HepG2 (cell line): ENCODE measurements at regions not wholly inside any gene's neighbourhood (a gene's known extent, or its start where the extent isn't known, plus 50 kb on each side); places are given as distances from the start of the nearest gene placed in this dataset.

Experiments used
- ATAC-seq: fragments of 200-7000 bp; cut with Tn5 transposase; 3 replicates; pipeline ENCODE4 v1.9.1; 2020; ENCODE audit warnings: mild to moderate bottlenecking, moderate library complexity
- BruUV-seq: library from RNA; stranded (reverse); fragments of 400-500 nt; replicated peaks from 2 replicates; lab custom pipeline; 2021; lab: Mats Ljungman, UMichigan
- CTCF ChIA-PET: fragments of 300-600 bp; formaldehyde crosslinking; extraction: SDS; loops from one replicate; lab custom pipeline; 2021; ENCODE audit warnings: low total read pairs, inconsistent platforms, low intra/inter-chr PET ratio; lab: Yijun Ruan, JAX
- POLR2A ChIA-PET: fragments of 350-600 bp; sonication (Branson Sonifier 250); formaldehyde crosslinking; loops from one replicate; lab custom pipeline; 2020; ENCODE audit warnings: antibody characterized with exemption, inconsistent platforms; lab: Yijun Ruan, JAX
- DNase-seq: peaks from one replicate; pipeline ENCODE4 v3.0.0-alpha.2; 2015; ENCODE audit warnings: low spot score
- FAIRE-seq: peaks from 3 replicates; lab custom pipeline; 2011; peaks lifted over from hg19 to GRCh38; lab: Jason Lieb, UNC
- H2AFZ ChIP-seq: one replicate; pipeline ENCODE4 v1.6.1; 2011; ENCODE audit warnings: low read length, inconsistent platforms
- H3K27ac ChIP-seq: fragments of 300-600 bp; 3 replicates; pipeline ENCODE4 v1.8.0; 2011; ENCODE audit warnings: mixed run types, mild to moderate bottlenecking, mixed read lengths, low read length, inconsistent platforms; ENCODE audit not compliant: insufficient read depth; ENCODE audit errors: extremely low read length
- H3K27me3 ChIP-seq, 2 experiments: fragments of 200-600 bp in 1 of 2; 2 replicates in 1 of 2; 3 replicates in 1 of 2; pipeline versions ENCODE4 v1.6.0 to v1.8.0; 2011; ENCODE audit warnings: low read length in 2 of 2, mild to moderate bottlenecking in 2 of 2, moderate library complexity in 2 of 2, inconsistent platforms in 1 of 2; ENCODE audit not compliant: insufficient read depth in 2 of 2, control insufficient read depth in 1 of 2
- H3K36me3 ChIP-seq, 2 experiments: fragments of 200-600 bp in 1 of 2; replicated peaks in 1 of 2; 2 replicates in 1 of 2; 3 replicates in 1 of 2; pipeline versions ENCODE4 v1.5.1 to v1.8.0; 2011; ENCODE audit warnings: low read length in 2 of 2, inconsistent platforms in 1 of 2; ENCODE audit not compliant: insufficient read depth in 2 of 2, control insufficient read depth in 1 of 2
- H3K4me1 ChIP-seq: 2 replicates; pipeline ENCODE4 v1.5.1; 2012; ENCODE audit warnings: low read length, inconsistent platforms; ENCODE audit not compliant: insufficient read depth
- H3K4me2 ChIP-seq: 2 replicates; pipeline ENCODE4 v1.6.0; 2011; ENCODE audit warnings: low read depth, low read length, inconsistent platforms
- H3K4me3 ChIP-seq, 3 experiments: fragments of 200-600 bp in 1 of 3; sonication (generic), shearing (Covaris generic) in 1 of 3; replicated peaks in 1 of 3; 2 replicates each; pipeline ENCODE4 v1.5.1; 2011 to 2016; ENCODE audit warnings: low read length in 3 of 3, inconsistent platforms in 2 of 3, low read depth in 2 of 3, mild to moderate bottlenecking in 2 of 3, control low read depth in 1 of 3, mixed read lengths in 1 of 3; ENCODE audit not compliant: insufficient read depth in 1 of 3
- H3K79me2 ChIP-seq: one replicate; pipeline ENCODE4 v1.6.1; 2011; ENCODE audit warnings: low read length, inconsistent platforms; ENCODE audit not compliant: insufficient read depth
- H3K9ac ChIP-seq: 2 replicates; pipeline ENCODE4 v1.6.0; 2011; ENCODE audit warnings: mild to moderate bottlenecking, low read depth, low read length, inconsistent platforms; ENCODE audit not compliant: insufficient read depth
- H3K9me3 ChIP-seq: 2 replicates; pipeline ENCODE4 v1.5.1; 2012; ENCODE audit warnings: mild to moderate bottlenecking, low read length
- H4K20me1 ChIP-seq: 2 replicates; pipeline ENCODE4 v1.6.0; 2011; ENCODE audit warnings: inconsistent platforms, mild to moderate bottlenecking, low read length, moderate library complexity; ENCODE audit not compliant: insufficient read depth
- GPN1 ChIP-seq: sonication (generic); formaldehyde crosslinking; IDR thresholded peaks from 2 replicates; pipeline ENCODE4 v1.5.1; 2020; ENCODE audit warnings: missing genetic modification reagents, borderline replicate concordance
- HCFC1 ChIP-seq: fragments of 150-350 bp; IDR thresholded peaks from 2 replicates; pipeline ENCODE4 v1.6.1; 2014; ENCODE audit warnings: low read depth, low read length
- MED13 ChIP-seq: sonication (generic); formaldehyde crosslinking; IDR thresholded peaks from 2 replicates; pipeline ENCODE4 v1.5.0; 2020; ENCODE audit warnings: missing genetic modification reagents
- PRMT3 ChIP-seq: sonication (generic); formaldehyde crosslinking; IDR thresholded peaks from 2 replicates; pipeline ENCODE4 v1.8.1; 2022; ENCODE audit warnings: low read depth, mild to moderate bottlenecking, moderate library complexity, missing genetic modification reagents, borderline replicate concordance
- TEAD2 ChIP-seq: sonication (generic); formaldehyde crosslinking; IDR thresholded peaks from 2 replicates; pipeline ENCODE4 v1.9.0; 2021; ENCODE audit warnings: missing genetic modification reagents
- YEATS2 ChIP-seq: sonication (generic); formaldehyde crosslinking; IDR thresholded peaks from 2 replicates; pipeline ENCODE4 v1.4.0; 2020; ENCODE audit warnings: missing genetic modification reagents, borderline replicate concordance
- ZFP1 ChIP-seq: IDR thresholded peaks from 2 replicates; pipeline ENCODE4 v1.6.1; 2016
- ZNF335 ChIP-seq: sonication (generic); formaldehyde crosslinking; IDR thresholded peaks from 2 replicates; pipeline ENCODE4 v1.4.0; 2020; ENCODE audit warnings: missing genetic modification reagents
- ZNF441 ChIP-seq: sonication (generic); formaldehyde crosslinking; IDR thresholded peaks from 2 replicates; pipeline ENCODE4 v1.7.0; 2021; ENCODE audit warnings: missing genetic modification reagents, borderline replicate concordance
- ZNF737 ChIP-seq: sonication (generic); formaldehyde crosslinking; IDR thresholded peaks from 2 replicates; pipeline ENCODE4 v1.5.0; 2020; ENCODE audit warnings: missing genetic modification reagents, mild to moderate bottlenecking, borderline replicate concordance
- ZNF780A ChIP-seq: sonication (generic); formaldehyde crosslinking; IDR thresholded peaks from 2 replicates; pipeline ENCODE4 v1.8.0; 2022; ENCODE audit warnings: mild to moderate bottlenecking, missing genetic modification reagents, moderate library complexity
- whole genome bisulfite sequencing: methylation state at CpG from one replicate; pipeline ENCODE4 v1.1.6; 2017; ENCODE audit warnings: low lambda C conversion rate; 5-methylcytosine and 5-hydroxymethylcytosine counted together
- in situ Hi-C: cut with HindIII; loops from 2 replicates; pipeline ENCODE4 v1.10.0; 2017; ENCODE audit warnings: low pct_unique_long_range_greater_than_20kb; ENCODE audit not compliant: extremely low pct_ligation_motif_present
- intact Hi-C: fragments of 100-400 bp; cut with micrococcal nuclease; formaldehyde crosslinking; loops from one replicate; pipeline ENCODE4 v1.10.0; 2022; ENCODE audit not compliant: unreplicated experiment
- TF ChIP-seq, protein P1 (sequence below): sonication (generic); formaldehyde crosslinking; conservative IDR thresholded peaks from 2 replicates; pipeline ENCODE4 v1.4.0; 2020; ENCODE audit warnings: missing genetic modification reagents
- TF ChIP-seq, protein P2 (sequence below): conservative IDR thresholded peaks from 2 replicates; pipeline ENCODE4 v1.6.1; 2018; ENCODE audit warnings: missing genetic modification reagents
- TF ChIP-seq, protein P3 (sequence below): sonication (generic); formaldehyde crosslinking; IDR thresholded peaks from 2 replicates; pipeline ENCODE4 v1.5.0; 2020; ENCODE audit warnings: mild to moderate bottlenecking, missing genetic modification reagents

DNA sequence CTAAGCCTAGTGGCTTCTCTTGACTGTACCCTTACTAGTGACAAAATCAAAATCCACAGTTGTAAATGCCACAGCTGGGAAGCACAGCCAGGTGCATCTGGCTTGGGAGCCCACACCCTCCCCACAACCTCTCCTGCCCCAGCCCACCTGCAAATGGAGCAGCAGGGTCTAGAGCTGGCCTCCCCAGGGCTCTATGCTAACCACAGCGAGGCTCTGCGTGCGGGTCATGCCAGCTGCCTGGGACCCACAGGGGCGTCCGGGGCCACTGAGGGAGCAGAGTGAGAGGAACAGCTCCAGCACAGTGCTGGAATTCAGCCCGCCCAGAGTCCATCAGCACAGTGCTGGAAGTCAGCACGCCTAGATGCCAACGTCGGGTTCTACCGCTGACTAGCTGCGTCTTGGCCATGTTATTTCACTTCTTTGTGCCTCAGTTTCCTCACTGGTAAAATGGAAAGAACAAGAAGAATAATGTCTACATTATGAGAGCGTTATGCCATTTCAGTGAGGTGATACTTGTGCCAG is 109.1 kb upstream of the ID2 start (continued):
- TF ChIP-seq PRMT3 (CRISPR knock-in tag) (no peak), ZFP1 (no peak), TEAD2 (CRISPR knock-in tag) (no peak)
- TF ChIP-seq, all 625 proteins: peak for 23

DNA sequence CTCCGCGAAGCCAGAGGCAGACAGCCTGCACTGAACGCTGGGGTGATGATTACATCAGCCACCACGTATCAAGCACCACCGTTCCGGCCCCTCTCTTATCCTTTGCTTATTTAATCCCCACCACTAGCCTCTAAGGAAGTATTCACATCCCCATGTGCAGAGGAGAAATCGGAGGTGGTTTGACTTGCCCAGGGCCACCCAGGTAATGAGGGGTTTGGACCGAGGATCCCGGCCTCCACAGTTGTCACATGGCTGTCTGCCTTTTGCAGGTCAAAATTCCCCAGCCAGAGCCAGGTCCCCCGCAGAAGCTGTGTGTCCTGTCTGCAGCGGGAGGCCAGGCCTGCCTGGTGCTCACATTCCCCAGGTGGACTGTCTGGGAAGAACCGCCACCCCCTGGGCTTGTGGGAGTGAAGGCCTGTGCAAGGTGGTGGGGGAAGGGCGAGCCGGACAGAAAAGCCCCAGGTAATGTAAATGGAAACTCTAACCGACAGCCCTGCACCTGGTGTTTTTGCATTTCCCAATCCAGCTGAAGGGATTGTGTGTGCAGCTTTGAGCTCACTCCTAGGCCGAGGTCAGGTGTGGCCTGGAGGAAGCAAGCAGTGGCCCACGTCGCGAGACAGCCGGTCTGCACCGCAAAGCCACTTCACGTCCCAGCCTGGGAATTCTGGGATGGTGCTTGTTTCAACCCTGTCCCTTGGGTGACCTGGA is 108.5 kb upstream of the ID2 start:
- intact Hi-C loops (loop anchor here (2.0 to 5.0 kb wide), 2 partner anchors 34 to 39 kb away; no protein-coding TSS in a partner anchor), in situ Hi-C loops (no loop called here)
- peak overlapping the region; percentile 68 for H3K9ac ChIP-seq
- H3K27me3 ChIP-seq = peaks cover 0 to 2% of the 10 kb centered on the region in 2 experiments; a peak in 2 of 5 replicates
- H2AFZ ChIP-seq = no peak overlapping the region
- no peaks in the 10 kb centered on the region for H3K9me3 ChIP-seq
- H3K36me3 ChIP-seq = no peaks in the 10 kb centered on the region
- H4K20me1 ChIP-seq = no peaks in the 10 kb centered on the region
- H3K4me1 ChIP-seq = peaks cover 65% of the 10 kb centered on the region
- 6% methylated on average over 20 of the region's 22 CpGs for WGBS
- peak overlapping the region; percentile 51 to 71 (median 55) for H3K4me3 ChIP-seq
- TSS peak; percentile 76 for BruUV-seq
- peak overlapping the region; percentile 82 for H3K27ac ChIP-seq
- DNase-seq (peak; percentile 47), FAIRE-seq (no peak), ATAC-seq (peak; percentile 24)
- POLR2A ChIA-PET = interaction anchor here (0.8 to 6.0 kb wide), 28 partner anchors 10 to 482 kb away, joined by 3 to 313 read pairs (median 6); partner anchors contain the start of gene ID2
- peak overlapping the region; percentile 92 for H3K4me2 ChIP-seq
- CTCF ChIA-PET = no interaction called here
- no peaks in the 10 kb centered on the region for H3K79me2 ChIP-seq
- TF ChIP-seq HCFC1 (no peak), GPN1 (CRISPR knock-in tag) (no peak), ZNF335 (CRISPR knock-in tag) (no peak), ZNF780A (CRISPR knock-in tag) (no peak), ZNF441 (0 out of 2 replicates have a peak, but pooled peaks have one; percentile 29), MED13 (CRISPR knock-in tag) (no peak), YEATS2 (no peak), ZNF737 (CRISPR knock-in tag) (no peak; the same call in 1 of the 2 replicates)
- TF ChIP-seq, protein P1, sequence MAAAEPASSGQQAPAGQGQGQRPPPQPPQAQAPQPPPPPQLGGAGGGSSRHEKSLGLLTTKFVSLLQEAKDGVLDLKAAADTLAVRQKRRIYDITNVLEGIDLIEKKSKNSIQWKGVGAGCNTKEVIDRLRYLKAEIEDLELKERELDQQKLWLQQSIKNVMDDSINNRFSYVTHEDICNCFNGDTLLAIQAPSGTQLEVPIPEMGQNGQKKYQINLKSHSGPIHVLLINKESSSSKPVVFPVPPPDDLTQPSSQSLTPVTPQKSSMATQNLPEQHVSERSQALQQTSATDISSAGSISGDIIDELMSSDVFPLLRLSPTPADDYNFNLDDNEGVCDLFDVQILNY = no peak
- TF ChIP-seq, protein P2, sequence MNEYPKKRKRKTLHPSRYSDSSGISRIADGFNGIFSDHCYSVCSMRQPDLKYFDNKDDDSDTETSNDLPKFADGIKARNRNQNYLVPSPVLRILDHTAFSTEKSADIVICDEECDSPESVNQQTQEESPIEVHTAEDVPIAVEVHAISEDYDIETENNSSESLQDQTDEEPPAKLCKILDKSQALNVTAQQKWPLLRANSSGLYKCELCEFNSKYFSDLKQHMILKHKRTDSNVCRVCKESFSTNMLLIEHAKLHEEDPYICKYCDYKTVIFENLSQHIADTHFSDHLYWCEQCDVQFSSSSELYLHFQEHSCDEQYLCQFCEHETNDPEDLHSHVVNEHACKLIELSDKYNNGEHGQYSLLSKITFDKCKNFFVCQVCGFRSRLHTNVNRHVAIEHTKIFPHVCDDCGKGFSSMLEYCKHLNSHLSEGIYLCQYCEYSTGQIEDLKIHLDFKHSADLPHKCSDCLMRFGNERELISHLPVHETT (CRISPR knock-in tag) = no peak
- TF ChIP-seq, protein P3, sequence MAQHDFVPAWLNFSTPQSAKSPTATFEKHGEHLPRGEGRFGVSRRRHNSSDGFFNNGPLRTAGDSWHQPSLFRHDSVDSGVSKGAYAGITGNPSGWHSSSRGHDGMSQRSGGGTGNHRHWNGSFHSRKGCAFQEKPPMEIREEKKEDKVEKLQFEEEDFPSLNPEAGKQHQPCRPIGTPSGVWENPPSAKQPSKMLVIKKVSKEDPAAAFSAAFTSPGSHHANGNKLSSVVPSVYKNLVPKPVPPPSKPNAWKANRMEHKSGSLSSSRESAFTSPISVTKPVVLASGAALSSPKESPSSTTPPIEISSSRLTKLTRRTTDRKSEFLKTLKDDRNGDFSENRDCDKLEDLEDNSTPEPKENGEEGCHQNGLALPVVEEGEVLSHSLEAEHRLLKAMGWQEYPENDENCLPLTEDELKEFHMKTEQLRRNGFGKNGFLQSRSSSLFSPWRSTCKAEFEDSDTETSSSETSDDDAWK (CRISPR knock-in tag) = no peak
